ENCODE measurements at regions not wholly inside any gene's neighbourhood (a gene's known extent, or its start where the extent isn't known, plus 50 kb on each side); places are given as distances from the start of the nearest gene placed in this dataset.
A peak's percentile ranks its signal among the peaks of the same experiment; 100 is the strongest.

DNA sequence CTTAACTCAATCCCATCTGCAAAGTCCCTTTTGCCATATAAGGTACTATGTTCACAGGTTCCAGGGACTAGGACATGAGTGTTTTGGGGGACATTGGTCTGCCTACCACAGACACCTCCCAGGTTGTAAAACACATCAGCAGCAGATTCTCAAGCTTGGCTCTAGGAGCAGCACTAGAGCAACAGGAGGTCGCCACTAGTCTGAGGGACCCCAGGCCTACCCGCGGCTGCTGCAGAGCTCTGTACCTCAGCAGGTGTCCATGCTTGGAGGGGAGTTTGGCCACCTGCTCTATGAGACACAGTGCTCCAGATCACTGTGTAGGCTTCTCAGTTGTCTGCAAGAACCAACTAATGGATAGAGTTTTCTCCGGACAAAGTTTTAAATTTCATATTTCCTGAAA, 262.2 kb upstream of the ARRDC3 start:
- TF ChIP-seq, protein P1, sequence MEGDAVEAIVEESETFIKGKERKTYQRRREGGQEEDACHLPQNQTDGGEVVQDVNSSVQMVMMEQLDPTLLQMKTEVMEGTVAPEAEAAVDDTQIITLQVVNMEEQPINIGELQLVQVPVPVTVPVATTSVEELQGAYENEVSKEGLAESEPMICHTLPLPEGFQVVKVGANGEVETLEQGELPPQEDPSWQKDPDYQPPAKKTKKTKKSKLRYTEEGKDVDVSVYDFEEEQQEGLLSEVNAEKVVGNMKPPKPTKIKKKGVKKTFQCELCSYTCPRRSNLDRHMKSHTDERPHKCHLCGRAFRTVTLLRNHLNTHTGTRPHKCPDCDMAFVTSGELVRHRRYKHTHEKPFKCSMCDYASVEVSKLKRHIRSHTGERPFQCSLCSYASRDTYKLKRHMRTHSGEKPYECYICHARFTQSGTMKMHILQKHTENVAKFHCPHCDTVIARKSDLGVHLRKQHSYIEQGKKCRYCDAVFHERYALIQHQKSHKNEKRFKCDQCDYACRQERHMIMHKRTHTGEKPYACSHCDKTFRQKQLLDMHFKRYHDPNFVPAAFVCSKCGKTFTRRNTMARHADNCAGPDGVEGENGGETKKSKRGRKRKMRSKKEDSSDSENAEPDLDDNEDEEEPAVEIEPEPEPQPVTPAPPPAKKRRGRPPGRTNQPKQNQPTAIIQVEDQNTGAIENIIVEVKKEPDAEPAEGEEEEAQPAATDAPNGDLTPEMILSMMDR (IDR thresholded peaks at IDR 0.05; ENCODE audit: low read depth, low read length), result no peak
- no peak overlapping the region for H3K4me3 ChIP-seq (ENCODE audit: low read depth, low read length)
- no peak for DNase-seq (ENCODE audit: low read depth, low spot score)
- in situ Hi-C loops (cut with HindIII; ENCODE audit: low sequenced_read_pairs), result no loop called here

DNA sequence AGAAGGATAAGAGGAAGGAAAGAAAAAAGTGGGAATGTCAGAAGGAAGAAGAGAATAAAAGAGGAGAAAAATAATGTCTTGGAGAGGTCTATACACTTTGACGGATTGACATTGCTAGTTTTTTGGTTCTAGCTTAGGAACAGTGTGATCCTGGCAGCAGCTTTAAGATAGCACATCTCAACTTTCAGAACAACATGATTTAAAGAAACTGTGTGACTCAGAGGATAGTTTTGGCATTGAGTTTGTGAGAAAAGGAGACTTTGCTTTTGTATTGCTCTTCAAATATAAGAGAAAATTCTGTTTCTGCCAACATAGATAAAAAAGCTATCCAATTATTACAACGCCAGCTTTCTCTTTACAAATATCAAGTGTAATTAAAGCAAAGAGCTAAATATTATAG, 260.7 kb upstream of the ARRDC3 start:
- H3K4me3 ChIP-seq (ENCODE audit: low read depth, low read length), result no peak overlapping the region
- DNase-seq (ENCODE audit: low read depth, low spot score), result peak; percentile 65
- TF ChIP-seq, protein P1 (IDR thresholded peaks at IDR 0.05; ENCODE audit: low read depth, low read length), result no peak
- in situ Hi-C loops (cut with HindIII; ENCODE audit: low sequenced_read_pairs), result no loop called here

DNA sequence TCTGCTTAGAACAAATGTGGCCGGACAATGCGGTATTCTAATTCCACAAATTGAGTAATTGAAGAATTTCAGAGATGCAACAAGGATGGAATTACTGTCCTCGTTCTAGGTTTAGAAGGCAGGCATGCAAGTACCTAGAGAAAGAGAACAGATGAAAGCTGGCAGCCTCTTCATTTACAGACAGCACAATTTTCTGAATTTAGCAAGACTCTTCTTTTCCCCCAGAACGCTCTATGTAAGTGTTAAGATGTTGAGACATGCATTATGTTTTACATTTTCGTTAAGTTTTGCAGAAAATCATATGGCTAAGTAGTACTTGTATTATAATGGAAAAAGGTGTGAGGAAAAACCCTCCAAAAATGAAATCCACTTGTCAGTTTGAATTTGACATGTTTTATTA, 259.5 kb upstream of the ARRDC3 start:
- TF ChIP-seq, protein P1 (IDR thresholded peaks at IDR 0.05; ENCODE audit: low read depth, low read length), result no peak
- H3K4me3 ChIP-seq (ENCODE audit: low read depth, low read length), result no peak overlapping the region
- in situ Hi-C loops (cut with HindIII; ENCODE audit: low sequenced_read_pairs), result no loop called here
- no peak for DNase-seq (ENCODE audit: low read depth, low spot score)

DNA sequence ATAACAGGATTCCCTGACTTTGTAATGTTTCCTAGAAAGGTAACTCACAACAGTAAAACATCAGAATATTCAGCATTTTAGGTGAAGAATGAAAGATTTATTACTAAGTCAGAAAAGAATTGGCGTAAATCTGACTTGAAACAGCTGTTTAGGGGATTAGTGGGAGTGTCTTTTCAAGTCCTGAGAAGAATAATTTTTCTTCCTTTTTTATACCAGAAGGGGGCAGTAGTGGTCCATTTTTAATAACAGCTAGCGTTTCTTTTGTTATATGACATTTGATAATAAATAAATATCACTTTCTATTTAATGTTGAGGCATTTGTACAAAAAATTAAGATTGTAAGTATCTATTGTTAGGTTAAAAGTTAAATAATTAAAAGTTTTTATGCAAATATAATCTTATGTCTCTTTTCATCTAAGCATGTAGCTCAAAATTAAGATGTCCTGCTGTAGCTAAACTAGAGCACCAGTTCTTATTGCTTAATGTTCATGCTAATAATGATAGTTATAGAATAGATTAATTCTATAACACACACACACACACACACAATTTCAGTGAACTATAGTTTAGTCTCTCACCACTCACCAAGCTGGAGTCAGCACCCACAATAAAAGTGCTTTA, 258.7 kb upstream of the ARRDC3 start:
- in situ Hi-C loops (cut with HindIII; ENCODE audit: low sequenced_read_pairs), result no loop called here
- no peak overlapping the region for H3K4me3 ChIP-seq (ENCODE audit: low read depth, low read length)
- TF ChIP-seq, protein P1 (IDR thresholded peaks at IDR 0.05; ENCODE audit: low read depth, low read length), result peak; percentile 37
- DNase-seq (ENCODE audit: low read depth, low spot score), result peak; percentile 75

DNA sequence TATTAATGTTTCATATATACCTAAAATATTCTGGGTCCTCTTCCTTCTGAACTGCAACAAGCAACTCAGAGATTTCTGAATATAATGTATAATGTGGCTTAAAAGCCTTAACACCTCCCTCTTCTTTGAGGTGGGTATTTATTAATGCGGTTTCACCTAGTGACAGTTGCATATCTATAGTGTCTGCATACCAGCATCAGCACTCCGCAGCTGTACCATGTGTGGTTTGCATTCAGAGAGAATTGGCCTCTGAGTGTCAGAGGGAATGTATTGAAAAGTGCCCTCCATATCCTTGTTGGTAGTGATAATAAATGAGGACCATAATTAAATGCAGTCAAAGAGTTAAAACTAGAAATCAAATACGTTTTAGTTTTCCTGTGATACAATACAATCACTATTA, 256.6 kb upstream of the ARRDC3 start:
- TF ChIP-seq, protein P1 (IDR thresholded peaks at IDR 0.05; ENCODE audit: low read depth, low read length), result no peak
- no peak for DNase-seq (ENCODE audit: low read depth, low spot score)
- in situ Hi-C loops (cut with HindIII; ENCODE audit: low sequenced_read_pairs), result no loop called here
- no peak overlapping the region for H3K4me3 ChIP-seq (ENCODE audit: low read depth, low read length)

DNA sequence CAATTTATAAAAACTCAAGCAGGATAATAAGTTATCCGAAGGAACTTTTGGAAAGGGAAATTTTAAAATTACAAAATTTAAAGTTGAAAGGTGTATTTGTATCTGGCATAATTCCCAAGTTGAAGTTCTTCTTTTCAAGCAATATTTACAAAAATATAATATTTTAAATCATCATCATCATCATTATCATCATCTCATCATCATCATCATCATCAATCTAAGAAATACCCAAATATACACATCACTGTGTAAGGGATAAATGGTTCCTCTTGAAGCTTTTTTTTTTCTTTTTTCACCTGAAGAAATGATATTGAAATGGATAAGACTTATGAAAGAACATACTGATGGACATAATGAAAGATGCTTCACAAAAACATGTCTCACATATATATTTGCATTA, 254.9 kb upstream of the ARRDC3 start:
- DNase-seq (ENCODE audit: low read depth, low spot score), result no peak
- no peak overlapping the region for H3K4me3 ChIP-seq (ENCODE audit: low read depth, low read length)
- in situ Hi-C loops (cut with HindIII; ENCODE audit: low sequenced_read_pairs), result no loop called here
- TF ChIP-seq, protein P1 (IDR thresholded peaks at IDR 0.05; ENCODE audit: low read depth, low read length), result no peak
